ENCODE measurements at regions not wholly inside any gene's neighbourhood (a gene's known extent, or its start where the extent isn't known, plus 50 kb on each side); places are given as distances from the start of the nearest gene placed in this dataset.
"Not testable (repeated sequence)": the region's sequence is repeated elsewhere in the genome, so short reads cannot be mapped to it uniquely, and the experiment has no call there.

DNA sequence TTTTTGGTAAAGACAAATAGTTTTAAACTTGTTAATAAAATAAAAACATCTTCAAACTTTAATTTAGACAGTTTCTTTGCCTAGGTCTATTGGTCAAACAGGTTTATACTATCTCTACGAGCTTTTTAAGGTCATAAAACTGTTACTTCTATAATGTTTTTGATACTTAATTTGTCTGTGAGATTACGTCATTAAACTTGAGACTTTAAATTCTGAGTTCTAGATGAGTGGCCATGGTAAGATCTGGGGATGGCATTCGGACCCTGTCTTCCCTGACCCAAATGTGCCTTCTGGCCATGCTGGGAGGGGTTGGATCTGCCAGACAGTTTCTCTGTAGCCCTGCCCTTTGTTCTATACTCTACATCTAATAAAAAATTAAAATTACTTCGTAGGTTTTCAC lies 497.8 kb downstream of the TMEM135 start:
- intact Hi-C loops (cut with micrococcal nuclease), result no loop called here
- no peaks in the 10 kb centered on the region for H3K27me3 Mint-ChIP-seq (ENCODE audit: insufficient read depth, unreplicated experiment)
- H3K4me1 Mint-ChIP-seq (ENCODE audit: insufficient read depth, unreplicated experiment), result no peaks in the 10 kb centered on the region
- no peak overlapping the region for H3K27ac Mint-ChIP-seq (ENCODE audit: low read depth, unreplicated experiment)
- no peak overlapping the region for H3K4me3 Mint-ChIP-seq (ENCODE audit: unreplicated experiment)
- BruUV-seq (replicated peaks), result no TSS peak
- H3K36me3 Mint-ChIP-seq (ENCODE audit: insufficient read depth, unreplicated experiment), result no peaks in the 10 kb centered on the region
- POLR2A ChIA-PET, result no interaction called here
- CTCF ChIA-PET, result interaction anchor here (1.1 kb wide), 1 partner anchor 13 kb away, joined by 3 read pairs; no protein-coding TSS in a partner anchor
- TF ChIP-seq, protein P1, sequence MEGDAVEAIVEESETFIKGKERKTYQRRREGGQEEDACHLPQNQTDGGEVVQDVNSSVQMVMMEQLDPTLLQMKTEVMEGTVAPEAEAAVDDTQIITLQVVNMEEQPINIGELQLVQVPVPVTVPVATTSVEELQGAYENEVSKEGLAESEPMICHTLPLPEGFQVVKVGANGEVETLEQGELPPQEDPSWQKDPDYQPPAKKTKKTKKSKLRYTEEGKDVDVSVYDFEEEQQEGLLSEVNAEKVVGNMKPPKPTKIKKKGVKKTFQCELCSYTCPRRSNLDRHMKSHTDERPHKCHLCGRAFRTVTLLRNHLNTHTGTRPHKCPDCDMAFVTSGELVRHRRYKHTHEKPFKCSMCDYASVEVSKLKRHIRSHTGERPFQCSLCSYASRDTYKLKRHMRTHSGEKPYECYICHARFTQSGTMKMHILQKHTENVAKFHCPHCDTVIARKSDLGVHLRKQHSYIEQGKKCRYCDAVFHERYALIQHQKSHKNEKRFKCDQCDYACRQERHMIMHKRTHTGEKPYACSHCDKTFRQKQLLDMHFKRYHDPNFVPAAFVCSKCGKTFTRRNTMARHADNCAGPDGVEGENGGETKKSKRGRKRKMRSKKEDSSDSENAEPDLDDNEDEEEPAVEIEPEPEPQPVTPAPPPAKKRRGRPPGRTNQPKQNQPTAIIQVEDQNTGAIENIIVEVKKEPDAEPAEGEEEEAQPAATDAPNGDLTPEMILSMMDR (IDR thresholded peaks at IDR 0.05; ENCODE audit: unreplicated experiment), result no peak
- H3K9me3 Mint-ChIP-seq (ENCODE audit: unreplicated experiment), result no peaks in the 10 kb centered on the region
- DNase-seq (ENCODE audit: unreplicated experiment), result no peak

DNA sequence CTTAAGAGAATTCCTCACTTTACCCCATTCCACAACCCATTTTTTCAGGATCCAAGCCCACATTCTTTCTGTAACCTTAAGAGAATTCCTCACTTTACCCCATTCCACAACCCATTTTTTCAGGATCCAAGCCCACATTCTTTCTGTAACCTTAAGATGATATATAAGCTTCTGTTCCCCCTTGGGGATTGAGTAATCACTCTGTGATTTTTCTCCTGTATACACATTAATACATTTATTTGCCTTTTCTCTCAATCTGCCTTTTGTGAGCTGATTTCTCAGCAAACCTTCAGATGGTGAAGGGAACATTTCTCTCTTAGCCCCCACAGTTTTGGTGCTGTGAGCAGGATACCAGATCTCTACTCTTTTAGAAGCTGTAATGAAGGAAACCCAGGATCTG lies 494.1 kb downstream of the TMEM135 start:
- H3K36me3 Mint-ChIP-seq (ENCODE audit: insufficient read depth, unreplicated experiment); CTCF ChIA-PET; POLR2A ChIA-PET; intact Hi-C loops (cut with micrococcal nuclease); H3K4me1 Mint-ChIP-seq (ENCODE audit: insufficient read depth, unreplicated experiment); DNase-seq (ENCODE audit: unreplicated experiment); H3K4me3 Mint-ChIP-seq (ENCODE audit: unreplicated experiment); H3K9me3 Mint-ChIP-seq (ENCODE audit: unreplicated experiment); BruUV-seq (replicated peaks); H3K27me3 Mint-ChIP-seq (ENCODE audit: insufficient read depth, unreplicated experiment); H3K27ac Mint-ChIP-seq (ENCODE audit: low read depth, unreplicated experiment): not testable (repeated sequence)

DNA sequence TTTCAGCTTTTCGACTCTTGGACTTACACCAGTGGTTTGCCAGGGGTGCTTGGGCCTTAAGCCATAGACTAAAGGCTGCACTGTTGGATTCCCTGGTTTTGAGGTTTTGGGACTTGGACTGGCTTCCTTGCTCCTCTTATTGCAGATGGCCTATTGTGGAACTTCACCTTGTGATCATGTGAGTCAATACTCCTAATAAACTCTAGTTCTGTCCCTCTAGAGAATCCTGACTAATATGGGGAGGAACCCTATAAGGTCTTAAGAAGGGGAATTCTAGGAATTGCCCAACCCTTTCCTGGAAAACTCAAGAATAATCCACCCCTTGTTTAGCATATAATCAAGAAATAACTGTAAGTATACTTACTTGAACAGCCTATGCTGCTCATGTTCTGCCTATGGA lies 491.8 kb downstream of the TMEM135 start:
- DNase-seq (ENCODE audit: unreplicated experiment), result no peak

DNA sequence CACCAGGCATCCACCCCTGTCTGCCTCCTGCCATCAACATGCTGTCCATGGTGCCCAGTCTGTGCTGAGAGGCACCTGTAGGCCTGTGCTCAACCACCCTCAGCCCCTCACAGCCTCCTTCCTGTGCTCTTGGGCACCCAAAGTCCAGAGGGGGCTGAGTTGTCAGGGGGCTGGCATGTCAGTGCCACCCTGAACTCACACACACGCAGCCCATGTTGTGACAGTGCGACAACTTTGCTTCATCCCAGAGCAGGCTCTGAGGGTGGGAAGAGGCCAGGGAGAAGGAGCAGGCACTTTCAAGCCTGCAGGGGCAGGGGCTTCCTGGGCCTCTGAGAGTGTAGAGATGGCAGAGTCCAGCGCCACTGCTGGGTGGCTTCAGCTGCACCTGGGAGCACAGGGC lies 491.0 kb downstream of the TMEM135 start:
- H3K27ac Mint-ChIP-seq (ENCODE audit: low read depth, unreplicated experiment), result no peak overlapping the region
- H3K4me1 Mint-ChIP-seq (ENCODE audit: insufficient read depth, unreplicated experiment), result no peaks in the 10 kb centered on the region
- ChIA-PET CTCF (no interaction called here), POLR2A (no interaction called here)
- H3K4me3 Mint-ChIP-seq (ENCODE audit: unreplicated experiment), result no peak overlapping the region
- intact Hi-C loops (cut with micrococcal nuclease), result no loop called here
- H3K36me3 Mint-ChIP-seq (ENCODE audit: insufficient read depth, unreplicated experiment), result no peaks in the 10 kb centered on the region
- DNase-seq (ENCODE audit: unreplicated experiment), result no peak
- no peaks in the 10 kb centered on the region for H3K9me3 Mint-ChIP-seq (ENCODE audit: unreplicated experiment)
- TF ChIP-seq, protein P1 (IDR thresholded peaks at IDR 0.05; ENCODE audit: unreplicated experiment), result no peak
- no TSS peak for BruUV-seq (replicated peaks)
- H3K27me3 Mint-ChIP-seq (ENCODE audit: insufficient read depth, unreplicated experiment), result no peaks in the 10 kb centered on the region

More for the DNA sequence above, 491.8 kb downstream of the TMEM135 start:
- no peaks in the 10 kb centered on the region for H3K4me1 Mint-ChIP-seq (ENCODE audit: insufficient read depth, unreplicated experiment)
- TF ChIP-seq, protein P1 (IDR thresholded peaks at IDR 0.05; ENCODE audit: unreplicated experiment), result no peak
- H3K9me3 Mint-ChIP-seq (ENCODE audit: unreplicated experiment), result no peaks in the 10 kb centered on the region
- ChIA-PET CTCF (no interaction called here), POLR2A (no interaction called here)
- BruUV-seq (replicated peaks), result no TSS peak
- intact Hi-C loops (cut with micrococcal nuclease), result no loop called here
- H3K27ac Mint-ChIP-seq (ENCODE audit: low read depth, unreplicated experiment), result no peak overlapping the region
- no peak overlapping the region for H3K4me3 Mint-ChIP-seq (ENCODE audit: unreplicated experiment)
- no peaks in the 10 kb centered on the region for H3K27me3 Mint-ChIP-seq (ENCODE audit: insufficient read depth, unreplicated experiment)
- H3K36me3 Mint-ChIP-seq (ENCODE audit: insufficient read depth, unreplicated experiment), result no peaks in the 10 kb centered on the region

DNA sequence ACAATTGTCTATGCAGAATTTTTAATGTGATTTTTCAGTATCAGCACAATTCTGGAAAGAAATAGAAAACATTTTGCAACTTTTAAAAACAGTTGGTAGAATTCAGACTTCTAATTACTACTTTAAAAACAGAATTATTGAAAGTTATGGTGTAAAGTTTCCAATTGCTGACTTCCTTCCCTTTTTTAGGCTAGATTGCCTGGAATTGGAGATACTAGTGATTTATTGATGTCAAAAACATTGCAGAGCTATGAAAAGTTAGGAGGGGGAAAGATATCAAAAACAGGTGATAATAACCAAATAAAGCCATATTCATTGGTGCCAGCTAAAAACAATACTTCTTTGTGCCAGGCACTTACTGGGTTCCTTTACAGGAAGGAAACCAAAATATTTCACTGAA lies 485.5 kb downstream of the TMEM135 start:
- ChIA-PET CTCF (interaction anchor here (0.7 to 1.2 kb wide), 2 partner anchors 170 to 171 kb away, joined by 3 read pairs; no protein-coding TSS in a partner anchor), POLR2A (no interaction called here)
- Mint-ChIP-seq H3K4me3 (ENCODE audit: unreplicated experiment) (no peak overlapping the region), H3K27me3 (ENCODE audit: insufficient read depth, unreplicated experiment) (no peaks in the 10 kb centered on the region), H3K9me3 (ENCODE audit: unreplicated experiment) (no peaks in the 10 kb centered on the region), H3K4me1 (ENCODE audit: insufficient read depth, unreplicated experiment) (no peaks in the 10 kb centered on the region), H3K36me3 (ENCODE audit: insufficient read depth, unreplicated experiment) (no peaks in the 10 kb centered on the region), H3K27ac (ENCODE audit: low read depth, unreplicated experiment) (no peak overlapping the region)
- intact Hi-C loops (cut with micrococcal nuclease), result no loop called here
- no TSS peak for BruUV-seq (replicated peaks)
- TF ChIP-seq, protein P1 (IDR thresholded peaks at IDR 0.05; ENCODE audit: unreplicated experiment), result no peak
- DNase-seq (ENCODE audit: unreplicated experiment), result no peak

Measured in MCF 10A (cell line).